ENCODE measurements at regions not wholly inside any gene's neighbourhood (a gene's known extent, or its start where the extent isn't known, plus 50 kb on each side); places are given as distances from the start of the nearest gene placed in this dataset.

GRCh38 chr18:38810789-38811188, 1245.2 kb upstream of the CELF4 start:
- H3K27ac ChIP-seq: no peak overlapping the region
- no peak for TF ChIP-seq CTCF (conservative IDR thresholded peaks at IDR 0.05)

- no peak for TF ChIP-seq CTCF (conservative IDR thresholded peaks at IDR 0.05)
- H3K27ac ChIP-seq: no peak overlapping the region
These were observed 1242.3 kb upstream of the CELF4 start for GRCh38 chr18:38807915-38808314.

GRCh38 chr18:38805256-38805655, 1239.7 kb upstream of the CELF4 start:
- H3K27ac ChIP-seq: no peak overlapping the region
- no peak for TF ChIP-seq CTCF (conservative IDR thresholded peaks at IDR 0.05)

- no peak for TF ChIP-seq CTCF (conservative IDR thresholded peaks at IDR 0.05)
- no peak overlapping the region for H3K27ac ChIP-seq
These were observed 1236.0 kb upstream of the CELF4 start for GRCh38 chr18:38801640-38802039.

- H3K27ac ChIP-seq: no peak overlapping the region
- no peak for TF ChIP-seq CTCF (conservative IDR thresholded peaks at IDR 0.05)
These were observed 1231.2 kb upstream of the CELF4 start for GRCh38 chr18:38796762-38797161.

- no peak for TF ChIP-seq CTCF (conservative IDR thresholded peaks at IDR 0.05)
These were observed 1227.1 kb upstream of the CELF4 start for GRCh38 chr18:38792731-38793130.

GRCh38 chr18:38790786-38791185, 1225.2 kb upstream of the CELF4 start:
- H3K27ac ChIP-seq: no peak overlapping the region
- TF ChIP-seq CTCF (conservative IDR thresholded peaks at IDR 0.05): no peak

More at GRCh38 chr18:38792731-38793130, 1227.1 kb upstream of the CELF4 start:
- no peak overlapping the region for H3K27ac ChIP-seq

GRCh38 chr18:38790303-38790702, 1224.7 kb upstream of the CELF4 start:
- TF ChIP-seq CTCF (conservative IDR thresholded peaks at IDR 0.05): 0 out of 2 replicates have a peak, but pooled peaks have one; percentile 10

More at GRCh38 chr18:38790303-38790702, 1224.7 kb upstream of the CELF4 start:
- no peak overlapping the region for H3K27ac ChIP-seq

All from VCaP (cell line).